ENCODE measurements at regions not wholly inside any gene's neighbourhood (a gene's known extent, or its start where the extent isn't known, plus 50 kb on each side); places are given as distances from the start of the nearest gene placed in this dataset.

- TF ChIP-seq CTCF (IDR thresholded peaks at IDR 0.05; ENCODE audit: insufficient read depth, low read depth, low read length, missing control alignments), result no peak
- DNase-seq (ENCODE audit: low read depth), result no peak
- no peak overlapping the region for H3K4me3 ChIP-seq (ENCODE audit: low read length)
Measured at GRCh38 chr2:187716301-187716700, 162.1 kb upstream of the TFPI start.

- H3K4me3 ChIP-seq (ENCODE audit: low read length), result no peak overlapping the region
- no peak for DNase-seq (ENCODE audit: low read depth)
- no peak for TF ChIP-seq CTCF (IDR thresholded peaks at IDR 0.05; ENCODE audit: insufficient read depth, low read depth, low read length, missing control alignments)
Measured at GRCh38 chr2:187718092-187718491, 163.9 kb upstream of the TFPI start.

GRCh38 chr2:187719510-187719909 lies 165.3 kb upstream of the TFPI start:
- no peak for DNase-seq (ENCODE audit: low read depth)
- no peak for TF ChIP-seq CTCF (IDR thresholded peaks at IDR 0.05; ENCODE audit: insufficient read depth, low read depth, low read length, missing control alignments)
- no peak overlapping the region for H3K4me3 ChIP-seq (ENCODE audit: low read length)

- H3K4me3 ChIP-seq (ENCODE audit: low read length), result no peak overlapping the region
- no peak for TF ChIP-seq CTCF (IDR thresholded peaks at IDR 0.05; ENCODE audit: insufficient read depth, low read depth, low read length, missing control alignments)
- no peak for DNase-seq (ENCODE audit: low read depth)
Measured at GRCh38 chr2:187748958-187749357, 194.7 kb upstream of the TFPI start.

- DNase-seq (ENCODE audit: low read depth), result no peak
- no peak overlapping the region for H3K4me3 ChIP-seq (ENCODE audit: low read length)
- no peak for TF ChIP-seq CTCF (IDR thresholded peaks at IDR 0.05; ENCODE audit: insufficient read depth, low read depth, low read length, missing control alignments)
Measured at GRCh38 chr2:187749804-187750431, 195.7 kb upstream of the TFPI start.

GRCh38 chr2:187768995-187769394 lies 214.8 kb upstream of the TFPI start:
- TF ChIP-seq CTCF (IDR thresholded peaks at IDR 0.05; ENCODE audit: insufficient read depth, low read depth, low read length, missing control alignments), result no peak
- H3K4me3 ChIP-seq (ENCODE audit: low read length), result no peak overlapping the region
- no peak for DNase-seq (ENCODE audit: low read depth)

GRCh38 chr2:187769437-187769836 lies 215.2 kb upstream of the TFPI start:
- no peak for TF ChIP-seq CTCF (IDR thresholded peaks at IDR 0.05; ENCODE audit: insufficient read depth, low read depth, low read length, missing control alignments)
- no peak for DNase-seq (ENCODE audit: low read depth)
- H3K4me3 ChIP-seq (ENCODE audit: low read length), result no peak overlapping the region
